ENCODE measurements at regions not wholly inside any gene's neighbourhood (a gene's known extent, or its start where the extent isn't known, plus 50 kb on each side); places are given as distances from the start of the nearest gene placed in this dataset.

GRCh38 chr18:42640160-42640559 is 475.3 kb downstream of the RIT2 start:
- in situ Hi-C loops (cut with HindIII; ENCODE audit: low pct_ligation_motif_present, low sequenced_read_pairs) = no loop called here
- TF ChIP-seq CTCF (IDR thresholded peaks at IDR 0.05; ENCODE audit: low read depth, low read length, missing control alignments) = no peak

GRCh38 chr18:42641996-42642395 is 473.5 kb downstream of the RIT2 start:
- Histone ChIP-seq H3K27me3 (replicated peaks) (no peaks in the 10 kb centered on the region), H3K27ac (no peak overlapping the region), H3K4me3 (ENCODE audit: low read depth, low read length) (no peak overlapping the region), H3K36me3 (replicated peaks) (no peaks in the 10 kb centered on the region)
- no peak for TF ChIP-seq CTCF (IDR thresholded peaks at IDR 0.05; ENCODE audit: low read depth, low read length, missing control alignments)
- DNase-seq = no peak
- in situ Hi-C loops (cut with HindIII; ENCODE audit: low pct_ligation_motif_present, low sequenced_read_pairs) = no loop called here

More at GRCh38 chr18:42640160-42640559, 475.3 kb downstream of the RIT2 start:
- Histone ChIP-seq H3K4me3 (ENCODE audit: low read depth, low read length) (no peak overlapping the region), H3K27ac (no peak overlapping the region), H3K27me3 (replicated peaks) (no peaks in the 10 kb centered on the region), H3K36me3 (replicated peaks) (no peaks in the 10 kb centered on the region)
- no peak for DNase-seq

GRCh38 chr18:42644729-42645131 is 470.8 kb downstream of the RIT2 start:
- in situ Hi-C loops (cut with HindIII; ENCODE audit: low pct_ligation_motif_present, low sequenced_read_pairs) = no loop called here
- peak; percentile 19 for DNase-seq
- Histone ChIP-seq H3K27me3 (replicated peaks) (no peaks in the 10 kb centered on the region), H3K27ac (no peak overlapping the region), H3K4me3 (ENCODE audit: low read depth, low read length) (no peak overlapping the region), H3K36me3 (replicated peaks) (no peaks in the 10 kb centered on the region)
- TF ChIP-seq CTCF (IDR thresholded peaks at IDR 0.05; ENCODE audit: low read depth, low read length, missing control alignments) = no peak

- TF ChIP-seq CTCF (IDR thresholded peaks at IDR 0.05; ENCODE audit: low read depth, low read length, missing control alignments) = no peak
- in situ Hi-C loops (cut with HindIII; ENCODE audit: low pct_ligation_motif_present, low sequenced_read_pairs) = no loop called here
Measured at GRCh38 chr18:42649331-42650035, 466.0 kb downstream of the RIT2 start.

GRCh38 chr18:42654556-42654955 is 460.9 kb downstream of the RIT2 start:
- in situ Hi-C loops (cut with HindIII; ENCODE audit: low pct_ligation_motif_present, low sequenced_read_pairs) = no loop called here
- peak; percentile 24 for DNase-seq
- Histone ChIP-seq H3K27me3 (replicated peaks) (no peaks in the 10 kb centered on the region), H3K27ac (no peak overlapping the region), H3K36me3 (replicated peaks) (no peaks in the 10 kb centered on the region), H3K4me3 (ENCODE audit: low read depth, low read length) (no peak overlapping the region)
- TF ChIP-seq CTCF (IDR thresholded peaks at IDR 0.05; ENCODE audit: low read depth, low read length, missing control alignments) = no peak

More at GRCh38 chr18:42649331-42650035, 466.0 kb downstream of the RIT2 start:
- H3K4me3 ChIP-seq (ENCODE audit: low read depth, low read length) = no peak overlapping the region
- no peaks in the 10 kb centered on the region for H3K36me3 ChIP-seq (replicated peaks)
- H3K27me3 ChIP-seq (replicated peaks) = no peaks in the 10 kb centered on the region
- H3K27ac ChIP-seq = no peak overlapping the region
- DNase-seq = peak; percentile 63

- TF ChIP-seq CTCF (IDR thresholded peaks at IDR 0.05; ENCODE audit: low read depth, low read length, missing control alignments) = no peak
- no peaks in the 10 kb centered on the region for H3K27me3 ChIP-seq (replicated peaks)
- no peak overlapping the region for H3K27ac ChIP-seq
- no peak for DNase-seq
- H3K36me3 ChIP-seq (replicated peaks) = no peaks in the 10 kb centered on the region
- in situ Hi-C loops (cut with HindIII; ENCODE audit: low pct_ligation_motif_present, low sequenced_read_pairs) = no loop called here
- H3K4me3 ChIP-seq (ENCODE audit: low read depth, low read length) = no peak overlapping the region
Measured at GRCh38 chr18:42657551-42657950, 457.9 kb downstream of the RIT2 start.

Data from brain microvascular endothelial cell (primary cell).